ENCODE measurements at regions not wholly inside any gene's neighbourhood (a gene's known extent, or its start where the extent isn't known, plus 50 kb on each side); places are given as distances from the start of the nearest gene placed in this dataset.

GRCh38 chr12:94048757-94049156 is 99.6 kb upstream of the PLXNC1 start (continued):
- TF ChIP-seq CREB1 (CRISPR knock-in tag; IDR thresholded peaks at IDR 0.05; ENCODE audit: low read depth) (no peak), ZNF114 (CRISPR knock-in tag; IDR thresholded peaks at IDR 0.05) (no peak), POLR2AphosphoS5 (IDR thresholded peaks at IDR 0.05; ENCODE audit: low read depth) (no peak), EZH2phosphoT487 (IDR thresholded peaks at IDR 0.05; ENCODE audit: unreplicated experiment) (no peak), ZNF331 (CRISPR knock-in tag; IDR thresholded peaks at IDR 0.05; ENCODE audit: low read depth) (no peak), EZH2 (IDR thresholded peaks at IDR 0.05; ENCODE audit: low read depth, unreplicated experiment) (no peak), STAT1 (IDR thresholded peaks at IDR 0.05; ENCODE audit: unreplicated experiment) (no peak)

DNA sequence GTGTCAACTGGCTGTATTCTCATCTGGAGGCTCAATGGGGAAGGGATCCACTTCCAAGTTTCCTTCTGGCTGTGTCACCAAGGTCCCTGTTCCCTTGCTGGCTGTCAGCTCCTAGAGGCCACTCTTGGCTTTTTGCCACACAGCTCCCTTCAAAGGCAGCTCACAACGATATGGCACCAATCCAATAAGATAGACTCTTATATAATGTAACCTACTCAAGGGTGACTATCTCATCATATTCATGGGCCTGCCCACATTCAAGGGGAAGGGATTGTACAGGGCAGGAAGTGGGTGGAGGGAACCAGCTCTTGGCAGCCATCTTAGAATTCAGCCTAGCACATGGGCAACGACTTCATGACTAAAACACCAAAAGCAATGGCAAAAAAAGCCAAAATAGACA is 98.7 kb upstream of the PLXNC1 start:
- Histone ChIP-seq H4K20me1 (replicated peaks; ENCODE audit: insufficient read depth) (no peaks in the 10 kb centered on the region), H3K4me2 (no peak overlapping the region), H3K36me3 (ENCODE audit: insufficient read depth) (no peaks in the 10 kb centered on the region), H3F3A (replicated peaks; ENCODE audit: low read depth) (no peaks in the 10 kb centered on the region), H2AFZ (no peak overlapping the region), H3K9me2 (ENCODE audit: insufficient read depth) (peaks cover 3% of the 10 kb centered on the region; the same call in 1 of the 2 replicates), H3K27ac (ENCODE audit: low read depth) (no peak overlapping the region), H3K4me1 (ENCODE audit: insufficient read depth) (no peaks in the 10 kb centered on the region), H3K27me3 (ENCODE audit: insufficient read depth) (no peaks in the 10 kb centered on the region), H3K79me2 (replicated peaks; ENCODE audit: insufficient read depth) (no peaks in the 10 kb centered on the region), H3K4me3 (no peak overlapping the region)
- Mint-ChIP-seq H3K9me3 (peaks cover 20% of the 10 kb centered on the region), H3K36me3 (ENCODE audit: low read depth) (peaks cover 6% of the 10 kb centered on the region; the same call in 1 of the 3 replicates), H3K27ac (no peak overlapping the region), H3K4me3 (no peak overlapping the region), H3K27me3 (ENCODE audit: insufficient read depth, low read depth, poor library complexity) (peaks cover 5% of the 10 kb centered on the region), H3K4me1 (peaks cover 8% of the 10 kb centered on the region)
- DNase-seq (ENCODE audit: low spot score) (no peak), ATAC-seq (no peak)
- no peak for TF ChIP-seq STAT1 (IDR thresholded peaks at IDR 0.05; ENCODE audit: unreplicated experiment)
- TF ChIP-seq NANOG (IDR thresholded peaks at IDR 0.05; ENCODE audit: borderline replicate concordance), result no peak
- no peak for TF ChIP-seq POLR2AphosphoS5 (IDR thresholded peaks at IDR 0.05; ENCODE audit: low read depth)
- TF ChIP-seq ZNF114 (CRISPR knock-in tag; IDR thresholded peaks at IDR 0.05), result no peak
- no peak for TF ChIP-seq CREB1 (CRISPR knock-in tag; IDR thresholded peaks at IDR 0.05; ENCODE audit: low read depth)
- no peak for TF ChIP-seq ETS1 (IDR thresholded peaks at IDR 0.05)
- no peak for TF ChIP-seq JUNB (IDR thresholded peaks at IDR 0.05; ENCODE audit: unreplicated experiment)
- TF ChIP-seq EZH2 (IDR thresholded peaks at IDR 0.05; ENCODE audit: low read depth, unreplicated experiment), result no peak
- TF ChIP-seq, protein P1, sequence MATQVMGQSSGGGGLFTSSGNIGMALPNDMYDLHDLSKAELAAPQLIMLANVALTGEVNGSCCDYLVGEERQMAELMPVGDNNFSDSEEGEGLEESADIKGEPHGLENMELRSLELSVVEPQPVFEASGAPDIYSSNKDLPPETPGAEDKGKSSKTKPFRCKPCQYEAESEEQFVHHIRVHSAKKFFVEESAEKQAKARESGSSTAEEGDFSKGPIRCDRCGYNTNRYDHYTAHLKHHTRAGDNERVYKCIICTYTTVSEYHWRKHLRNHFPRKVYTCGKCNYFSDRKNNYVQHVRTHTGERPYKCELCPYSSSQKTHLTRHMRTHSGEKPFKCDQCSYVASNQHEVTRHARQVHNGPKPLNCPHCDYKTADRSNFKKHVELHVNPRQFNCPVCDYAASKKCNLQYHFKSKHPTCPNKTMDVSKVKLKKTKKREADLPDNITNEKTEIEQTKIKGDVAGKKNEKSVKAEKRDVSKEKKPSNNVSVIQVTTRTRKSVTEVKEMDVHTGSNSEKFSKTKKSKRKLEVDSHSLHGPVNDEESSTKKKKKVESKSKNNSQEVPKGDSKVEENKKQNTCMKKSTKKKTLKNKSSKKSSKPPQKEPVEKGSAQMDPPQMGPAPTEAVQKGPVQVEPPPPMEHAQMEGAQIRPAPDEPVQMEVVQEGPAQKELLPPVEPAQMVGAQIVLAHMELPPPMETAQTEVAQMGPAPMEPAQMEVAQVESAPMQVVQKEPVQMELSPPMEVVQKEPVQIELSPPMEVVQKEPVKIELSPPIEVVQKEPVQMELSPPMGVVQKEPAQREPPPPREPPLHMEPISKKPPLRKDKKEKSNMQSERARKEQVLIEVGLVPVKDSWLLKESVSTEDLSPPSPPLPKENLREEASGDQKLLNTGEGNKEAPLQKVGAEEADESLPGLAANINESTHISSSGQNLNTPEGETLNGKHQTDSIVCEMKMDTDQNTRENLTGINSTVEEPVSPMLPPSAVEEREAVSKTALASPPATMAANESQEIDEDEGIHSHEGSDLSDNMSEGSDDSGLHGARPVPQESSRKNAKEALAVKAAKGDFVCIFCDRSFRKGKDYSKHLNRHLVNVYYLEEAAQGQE (IDR thresholded peaks at IDR 0.05; ENCODE audit: unreplicated experiment), result no peak
- TF ChIP-seq ZNF331 (CRISPR knock-in tag; IDR thresholded peaks at IDR 0.05; ENCODE audit: low read depth), result no peak
- TF ChIP-seq EZH2phosphoT487 (IDR thresholded peaks at IDR 0.05; ENCODE audit: unreplicated experiment), result no peak

Data from GM23338 (cell line).